Caco-2 (cell line): ENCODE measurements at regions not wholly inside any gene's neighbourhood (a gene's known extent, or its start where the extent isn't known, plus 50 kb on each side); places are given as distances from the start of the nearest gene placed in this dataset.

Experiments
- BruUV-seq: library from RNA; stranded (reverse); fragments of 400-500 nt; replicated peaks from 2 replicates; lab custom pipeline; 2021; lab: Mats Ljungman, UMichigan
- CTCF ChIA-PET: fragments of 300-600 bp; sonication (Branson Sonifier 250); formaldehyde crosslinking; loops from one replicate; lab custom pipeline; 2022; ENCODE audit warnings: antibody characterized with exemption; lab: Charles Lee
- POLR2A ChIA-PET: fragments of 300-600 bp; sonication (Branson Sonifier 250); formaldehyde crosslinking; loops from one replicate; lab custom pipeline; 2022; ENCODE audit warnings: antibody characterized with exemption; lab: Charles Lee
- DNase-seq, 2 experiments: peaks; one replicate each; pipeline versions ENCODE4 v3.0.0 to v3.0.0-alpha.2; 2020 to 2022
- H3K27me3 ChIP-seq: replicated peaks from 2 replicates; pipeline ENCODE4 v1.6.0; 2011; ENCODE audit warnings: low read length; ENCODE audit not compliant: control insufficient read depth, insufficient read depth
- H3K36me3 ChIP-seq: 2 replicates; pipeline ENCODE4 v1.5.1; 2011; ENCODE audit warnings: low read length; ENCODE audit not compliant: control insufficient read depth, insufficient read depth
- H3K4me1 ChIP-seq: fragments of 250-450 bp; sonication (Bioruptor Pico); 2 replicates; pipeline ENCODE4 v1.5.1; 2020; ENCODE audit warnings: mild to moderate bottlenecking
- H3K4me3 ChIP-seq: 2 replicates; pipeline ENCODE4 v1.5.1; 2011; ENCODE audit warnings: low read depth, mild to moderate bottlenecking, control low read depth, low read length
- H3K9me3 ChIP-seq: fragments of 250-450 bp; sonication (Bioruptor Pico); 2 replicates; pipeline ENCODE4 v1.5.1; 2020; ENCODE audit warnings: mild to moderate bottlenecking, moderate library complexity
- H3K27ac Mint-ChIP-seq: one replicate; pipeline ENCODE4 v1.8.0; 2022; ENCODE audit warnings: mixed read lengths; ENCODE audit not compliant: unreplicated experiment
- H3K27me3 Mint-ChIP-seq: one replicate; pipeline ENCODE4 v1.8.0; 2022; ENCODE audit warnings: mixed read lengths; ENCODE audit not compliant: insufficient read depth, unreplicated experiment
- H3K36me3 Mint-ChIP-seq: one replicate; pipeline ENCODE4 v1.8.0; 2022; ENCODE audit warnings: mild to moderate bottlenecking, mixed read lengths; ENCODE audit not compliant: insufficient read depth, unreplicated experiment
- H3K4me1 Mint-ChIP-seq: one replicate; pipeline ENCODE4 v1.8.0; 2022; ENCODE audit warnings: low read depth, mixed read lengths; ENCODE audit not compliant: unreplicated experiment
- H3K4me3 Mint-ChIP-seq: one replicate; pipeline ENCODE4 v1.8.0; 2022; ENCODE audit warnings: mild to moderate bottlenecking, moderate library complexity, mixed read lengths; ENCODE audit not compliant: unreplicated experiment
- H3K9me3 Mint-ChIP-seq: one replicate; pipeline ENCODE4 v1.8.0; 2022; ENCODE audit warnings: mixed read lengths; ENCODE audit not compliant: unreplicated experiment
- intact Hi-C: fragments of 100-400 bp; cut with micrococcal nuclease; formaldehyde crosslinking; loops from one replicate; pipeline ENCODE4 v1.10.0; 2022; ENCODE audit not compliant: unreplicated experiment
- TF ChIP-seq, protein P1 (sequence below), 2 experiments: fragments of 200-600 bp in 1 of 2; IDR thresholded peaks; 1 replicate in 1 of 2; 2 replicates in 1 of 2; pipeline versions ENCODE4 v1.5.1 to v1.8.0; 2011 to 2022; ENCODE audit warnings: antibody characterized with exemption in 1 of 2, control low read depth in 1 of 2, inconsistent platforms in 1 of 2, low read depth in 1 of 2, low read length in 1 of 2, mild to moderate bottlenecking in 1 of 2, moderate library complexity in 1 of 2; ENCODE audit not compliant: insufficient read depth in 1 of 2, severe bottlenecking in 1 of 2, unreplicated experiment in 1 of 2

DNA sequence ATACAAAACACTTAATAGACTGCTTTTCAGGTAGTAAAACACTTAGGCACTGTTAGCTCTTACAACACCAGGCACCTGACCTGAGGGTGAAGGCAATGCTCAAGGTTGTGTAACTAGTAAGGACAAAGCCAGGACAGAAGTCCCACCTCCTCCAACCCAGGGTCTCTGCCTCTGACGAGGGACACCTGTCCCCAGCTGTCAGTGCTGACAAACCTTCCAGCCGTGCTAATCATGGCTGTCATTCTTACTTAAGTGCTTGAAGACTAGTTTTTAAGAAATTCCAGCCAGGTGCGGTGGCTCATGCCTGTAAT, 62.5 kb upstream of the MAX start:
- no peak overlapping the region for H3K4me3 ChIP-seq
- TF ChIP-seq, protein P1, sequence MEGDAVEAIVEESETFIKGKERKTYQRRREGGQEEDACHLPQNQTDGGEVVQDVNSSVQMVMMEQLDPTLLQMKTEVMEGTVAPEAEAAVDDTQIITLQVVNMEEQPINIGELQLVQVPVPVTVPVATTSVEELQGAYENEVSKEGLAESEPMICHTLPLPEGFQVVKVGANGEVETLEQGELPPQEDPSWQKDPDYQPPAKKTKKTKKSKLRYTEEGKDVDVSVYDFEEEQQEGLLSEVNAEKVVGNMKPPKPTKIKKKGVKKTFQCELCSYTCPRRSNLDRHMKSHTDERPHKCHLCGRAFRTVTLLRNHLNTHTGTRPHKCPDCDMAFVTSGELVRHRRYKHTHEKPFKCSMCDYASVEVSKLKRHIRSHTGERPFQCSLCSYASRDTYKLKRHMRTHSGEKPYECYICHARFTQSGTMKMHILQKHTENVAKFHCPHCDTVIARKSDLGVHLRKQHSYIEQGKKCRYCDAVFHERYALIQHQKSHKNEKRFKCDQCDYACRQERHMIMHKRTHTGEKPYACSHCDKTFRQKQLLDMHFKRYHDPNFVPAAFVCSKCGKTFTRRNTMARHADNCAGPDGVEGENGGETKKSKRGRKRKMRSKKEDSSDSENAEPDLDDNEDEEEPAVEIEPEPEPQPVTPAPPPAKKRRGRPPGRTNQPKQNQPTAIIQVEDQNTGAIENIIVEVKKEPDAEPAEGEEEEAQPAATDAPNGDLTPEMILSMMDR (IDR thresholded peaks at IDR 0.05; ENCODE audit: insufficient read depth in 1 of 2, low read depth in 1 of 2, low read length in 1 of 2, severe bottlenecking in 1 of 2, unreplicated experiment in 1 of 2) = no peak
- no peaks in the 10 kb centered on the region for H3K9me3 ChIP-seq
- CTCF ChIA-PET = interaction anchor here (0.7 to 2.0 kb wide), 11 partner anchors 11 to 902 kb away, joined by 3 to 33 read pairs (median 7); partner anchors contain the start of genes FUT8 and MAX
- intact Hi-C loops = loop anchor here (1.0 to 5.0 kb wide), 7 partner anchors 92 to 906 kb away; partner anchors contain the start of gene FNTB
- H3K36me3 ChIP-seq = no peaks in the 10 kb centered on the region
- Mint-ChIP-seq H3K4me1 (peaks cover 6% of the 10 kb centered on the region), H3K36me3 (no peaks in the 10 kb centered on the region), H3K9me3 (no peaks in the 10 kb centered on the region), H3K4me3 (no peak overlapping the region), H3K27ac (peak overlapping the region; percentile 36), H3K27me3 (no peaks in the 10 kb centered on the region)
- POLR2A ChIA-PET = interaction anchor here (1.0 to 1.2 kb wide), 2 partner anchors 247 to 248 kb away, joined by 4 to 5 read pairs; partner anchors contain the start of gene FUT8
- peak; percentile 56 to 60 for DNase-seq
- no peaks in the 10 kb centered on the region for H3K27me3 ChIP-seq
- H3K4me1 ChIP-seq = peaks cover 8% of the 10 kb centered on the region
- BruUV-seq = no TSS peak

DNA sequence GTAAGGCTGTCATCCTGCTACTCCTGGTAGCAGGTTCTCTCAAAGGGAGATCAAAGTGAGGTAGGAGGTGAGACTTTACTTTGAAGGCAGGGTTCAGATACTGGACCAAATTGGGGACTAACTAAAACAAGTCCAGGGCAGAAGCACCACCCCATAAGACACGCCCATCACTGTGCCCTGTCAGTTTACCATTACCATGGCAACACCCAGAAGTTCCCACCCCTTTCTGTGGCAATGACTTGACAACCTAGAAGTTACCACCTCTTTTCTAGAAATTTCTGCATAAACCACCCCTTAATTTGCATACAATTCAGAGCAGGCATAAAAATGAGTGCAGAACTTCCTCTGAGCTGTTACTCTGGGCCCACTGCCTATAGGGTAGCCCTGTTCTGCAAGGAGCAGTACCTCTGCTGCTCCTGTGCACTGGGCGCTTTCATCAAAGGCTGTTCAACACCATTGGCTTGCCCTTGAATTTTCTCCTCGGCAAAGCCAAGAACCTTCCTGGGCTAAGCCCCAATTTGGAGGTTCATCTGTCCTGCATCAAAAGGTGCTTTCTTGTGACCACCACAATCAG, 64.8 kb upstream of the MAX start:
- intact Hi-C loops = no loop called here
- Mint-ChIP-seq H3K36me3 (no peaks in the 10 kb centered on the region), H3K27ac (no peak overlapping the region), H3K4me1 (peaks cover 6% of the 10 kb centered on the region), H3K4me3 (no peak overlapping the region), H3K27me3 (no peaks in the 10 kb centered on the region), H3K9me3 (no peaks in the 10 kb centered on the region)
- Histone ChIP-seq H3K4me1 (peaks cover 8% of the 10 kb centered on the region), H3K36me3 (no peaks in the 10 kb centered on the region), H3K27me3 (no peaks in the 10 kb centered on the region), H3K4me3 (no peak overlapping the region), H3K9me3 (no peaks in the 10 kb centered on the region)
- TF ChIP-seq, protein P1 (IDR thresholded peaks at IDR 0.05; ENCODE audit: insufficient read depth in 1 of 2, low read depth in 1 of 2, low read length in 1 of 2, severe bottlenecking in 1 of 2, unreplicated experiment in 1 of 2) = no peak
- ChIA-PET POLR2A (no interaction called here), CTCF (no interaction called here)
- peak in 1 of 2 experiments; percentile 10 for DNase-seq
- BruUV-seq = no TSS peak

DNA sequence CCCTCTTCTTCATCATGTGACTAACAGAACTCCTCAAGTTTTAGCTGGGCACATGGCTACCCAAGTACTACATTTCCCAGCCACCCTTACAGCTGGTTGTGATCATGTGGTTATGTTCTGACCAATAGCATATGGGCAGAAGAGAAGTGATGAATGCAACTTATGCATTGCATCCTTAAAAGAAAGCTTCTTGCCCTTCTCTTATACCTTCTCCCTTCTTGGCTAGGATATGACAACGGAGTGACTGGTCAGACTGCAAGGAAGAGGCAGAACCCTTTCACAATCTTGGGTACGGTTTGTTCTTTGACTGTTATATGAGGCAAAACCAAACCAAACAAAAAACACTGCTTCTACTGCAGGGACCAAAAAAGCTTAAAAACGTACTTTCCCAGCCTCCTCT, 66.5 kb upstream of the MAX start:
- Mint-ChIP-seq H3K4me3 (no peak overlapping the region), H3K27me3 (no peaks in the 10 kb centered on the region), H3K36me3 (no peaks in the 10 kb centered on the region), H3K9me3 (no peaks in the 10 kb centered on the region), H3K27ac (no peak overlapping the region), H3K4me1 (peaks cover 9% of the 10 kb centered on the region)
- BruUV-seq = no TSS peak
- peaks cover 8% of the 10 kb centered on the region for H3K4me1 ChIP-seq
- TF ChIP-seq, protein P1 (IDR thresholded peaks at IDR 0.05; ENCODE audit: insufficient read depth in 1 of 2, low read depth in 1 of 2, low read length in 1 of 2, severe bottlenecking in 1 of 2, unreplicated experiment in 1 of 2) = no peak
- no peaks in the 10 kb centered on the region for H3K36me3 ChIP-seq
- no peaks in the 10 kb centered on the region for H3K9me3 ChIP-seq
- intact Hi-C loops = no loop called here
- H3K27me3 ChIP-seq = no peaks in the 10 kb centered on the region
- ChIA-PET CTCF (no interaction called here), POLR2A (no interaction called here)
- no peak for DNase-seq
- H3K4me3 ChIP-seq = no peak overlapping the region
